ENCODE measurements at regions not wholly inside any gene's neighbourhood (a gene's known extent, or its start where the extent isn't known, plus 50 kb on each side); places are given as distances from the start of the nearest gene placed in this dataset.
"Not testable (repeated sequence)": the region's sequence is repeated elsewhere in the genome, so short reads cannot be mapped to it uniquely, and the experiment has no call there.

DNA sequence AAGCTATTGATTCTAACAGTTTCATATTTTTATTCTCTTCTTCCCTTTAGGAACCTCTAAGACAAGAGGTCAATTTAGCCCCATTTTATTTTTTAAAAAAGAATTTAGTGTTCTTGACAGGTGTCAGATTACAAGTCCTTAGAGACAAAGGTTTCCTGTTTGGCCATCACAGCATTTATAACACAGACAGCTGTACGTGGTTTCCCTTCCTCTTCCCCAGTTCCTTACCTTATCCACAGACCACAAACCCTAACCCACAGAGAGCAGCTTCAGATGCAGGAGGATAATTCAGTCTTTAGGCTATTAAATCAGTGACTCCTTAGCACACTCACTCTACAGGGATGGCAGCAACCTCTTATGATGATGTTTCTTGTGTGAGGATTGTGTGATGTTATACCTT is 1210.1 kb downstream of the DIAPH3 start:
- Mint-ChIP-seq H3K27me3 (no peaks in the 10 kb centered on the region), H3K4me1 (ENCODE audit: low read depth in 2 of 2) (no peaks in the 10 kb centered on the region), H3K36me3 (ENCODE audit: insufficient read depth) (no peaks in the 10 kb centered on the region), H3K9me3 (peaks cover 0 to 6% of the 10 kb centered on the region in 2 donors), H3K27ac (no peak overlapping the region), H3K4me3 (no peak overlapping the region)
- DNase-seq (no peak), ATAC-seq (replicated peaks) (no peak)

DNA sequence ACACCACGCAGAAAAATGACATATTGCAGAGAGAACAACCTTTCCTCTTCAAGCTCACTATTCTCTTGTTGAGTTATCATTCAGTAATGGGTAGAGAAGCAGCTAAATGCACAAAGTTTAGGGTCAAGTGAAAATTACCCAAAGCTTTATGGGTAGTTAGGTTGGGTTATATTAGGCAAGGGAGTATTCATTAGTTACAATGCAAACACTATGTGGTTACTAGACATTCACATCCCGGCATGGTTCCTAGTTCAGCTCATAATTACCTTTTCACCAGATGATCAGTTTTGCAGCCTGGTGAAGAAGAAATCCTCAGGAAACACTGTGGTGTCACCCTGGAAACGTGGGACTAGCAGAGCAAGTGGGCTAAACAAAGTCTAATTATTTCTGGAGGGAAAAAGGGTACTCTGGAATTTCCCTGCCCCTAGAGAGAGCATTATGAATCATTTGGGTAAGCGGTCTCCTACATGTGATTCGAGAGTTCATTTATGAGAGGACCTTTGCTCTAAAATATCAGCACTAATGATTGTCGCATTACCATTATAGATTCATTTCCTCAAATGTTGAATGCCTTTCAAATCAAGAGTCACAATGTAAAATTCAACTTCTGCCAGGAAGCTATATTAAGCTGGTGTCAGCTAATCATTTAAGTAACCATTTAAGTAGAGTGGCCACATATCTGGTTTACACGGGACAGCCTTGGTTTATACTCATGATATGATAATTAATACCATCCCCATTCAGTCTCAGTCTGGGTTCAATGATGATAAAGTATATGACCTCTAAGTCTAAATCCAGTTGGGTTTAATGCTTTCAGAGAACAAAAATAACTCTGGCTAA is 1208.0 kb downstream of the DIAPH3 start:
- Mint-ChIP-seq H3K27me3 (no peaks in the 10 kb centered on the region), H3K4me1 (ENCODE audit: low read depth in 2 of 2) (no peaks in the 10 kb centered on the region), H3K36me3 (ENCODE audit: insufficient read depth) (no peaks in the 10 kb centered on the region), H3K4me3 (no peak overlapping the region), H3K27ac (no peak overlapping the region), H3K9me3 (peaks cover 0 to 2% of the 10 kb centered on the region in 2 donors)
- ATAC-seq (replicated peaks) (no peak), DNase-seq (no peak)

DNA sequence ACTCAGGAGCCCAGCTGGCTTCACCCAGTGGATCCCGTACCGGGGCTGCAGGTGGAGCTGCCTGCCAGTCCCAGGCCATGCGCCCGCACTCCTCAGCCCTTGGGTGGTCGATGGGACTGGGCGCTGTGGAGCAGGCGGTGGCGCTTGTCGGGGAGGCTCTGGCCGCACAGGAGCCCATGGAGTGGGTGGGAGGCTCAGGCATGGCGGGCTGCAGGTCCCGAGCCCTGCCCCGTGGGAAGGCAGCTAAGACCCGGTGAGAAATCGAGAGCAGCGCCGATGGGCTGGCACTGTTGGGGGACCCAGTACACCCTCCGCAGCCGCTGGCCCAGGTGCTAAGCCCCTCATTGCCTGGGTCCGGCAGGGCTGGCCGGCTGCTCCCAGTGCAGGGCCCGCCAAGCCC is 1205.6 kb downstream of the DIAPH3 start:
- H3K4me3 Mint-ChIP-seq; ATAC-seq (replicated peaks); H3K9me3 Mint-ChIP-seq; H3K27me3 Mint-ChIP-seq; H3K27ac Mint-ChIP-seq; H3K36me3 Mint-ChIP-seq (ENCODE audit: insufficient read depth); DNase-seq; H3K4me1 Mint-ChIP-seq (ENCODE audit: low read depth in 2 of 2): not testable (repeated sequence)

DNA sequence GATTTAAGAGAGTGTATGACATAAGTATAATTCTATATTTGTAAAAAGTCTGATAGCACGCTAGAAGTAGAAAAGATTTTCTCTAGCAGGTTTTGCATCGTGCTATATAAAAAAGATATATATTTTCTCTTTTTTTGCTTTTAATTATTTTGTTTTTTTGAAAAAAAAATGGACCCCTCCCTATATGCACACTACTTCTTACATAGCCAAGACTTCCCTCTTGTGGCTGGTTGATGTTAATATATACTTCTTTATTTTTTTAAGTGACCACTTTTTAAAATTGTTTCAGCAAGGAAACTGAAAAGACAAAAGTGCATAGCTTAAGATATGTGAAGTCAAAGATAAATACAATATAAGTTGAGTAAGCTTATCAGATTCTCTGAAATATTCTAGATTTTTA is 1202.8 kb downstream of the DIAPH3 start:
- DNase-seq = no peak
- H3K4me3 Mint-ChIP-seq = no peak overlapping the region
- no peaks in the 10 kb centered on the region for H3K27me3 Mint-ChIP-seq

DNA sequence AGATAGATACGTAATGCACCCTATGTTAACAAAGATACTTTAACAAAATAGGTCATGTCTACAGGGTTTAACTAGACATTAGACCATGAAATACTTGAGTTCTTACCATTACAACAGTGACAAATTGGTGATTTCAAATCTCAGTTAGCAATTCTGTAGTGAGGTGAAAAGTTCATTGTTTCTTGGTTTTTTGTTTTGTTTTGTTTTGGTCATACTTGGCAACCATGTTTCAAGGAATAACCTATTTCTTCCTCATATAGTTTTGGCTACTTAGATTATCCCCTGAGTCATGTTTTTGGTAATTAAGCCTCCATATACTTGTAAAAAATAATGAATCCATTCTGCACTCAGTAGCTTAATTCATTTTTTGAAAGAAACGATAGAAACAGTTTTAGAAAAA is 1200.4 kb downstream of the DIAPH3 start:
- Mint-ChIP-seq H3K27ac (no peak overlapping the region), H3K27me3 (no peaks in the 10 kb centered on the region), H3K36me3 (ENCODE audit: insufficient read depth) (peaks cover 4% of the 10 kb centered on the region), H3K4me1 (ENCODE audit: low read depth in 2 of 2) (no peaks in the 10 kb centered on the region), H3K9me3 (peaks cover 3 to 9% of the 10 kb centered on the region in 2 donors), H3K4me3 (no peak overlapping the region)
- DNase-seq = no peak
- ATAC-seq (replicated peaks) = no peak

More for the DNA sequence above, 1202.8 kb downstream of the DIAPH3 start:
- peaks cover 2 to 6% of the 10 kb centered on the region in 2 donors for H3K9me3 Mint-ChIP-seq
- no peaks in the 10 kb centered on the region for H3K4me1 Mint-ChIP-seq (ENCODE audit: low read depth in 2 of 2)
- peaks cover 4% of the 10 kb centered on the region for H3K36me3 Mint-ChIP-seq (ENCODE audit: insufficient read depth)
- ATAC-seq (replicated peaks) = no peak
- H3K27ac Mint-ChIP-seq = no peak overlapping the region

DNA sequence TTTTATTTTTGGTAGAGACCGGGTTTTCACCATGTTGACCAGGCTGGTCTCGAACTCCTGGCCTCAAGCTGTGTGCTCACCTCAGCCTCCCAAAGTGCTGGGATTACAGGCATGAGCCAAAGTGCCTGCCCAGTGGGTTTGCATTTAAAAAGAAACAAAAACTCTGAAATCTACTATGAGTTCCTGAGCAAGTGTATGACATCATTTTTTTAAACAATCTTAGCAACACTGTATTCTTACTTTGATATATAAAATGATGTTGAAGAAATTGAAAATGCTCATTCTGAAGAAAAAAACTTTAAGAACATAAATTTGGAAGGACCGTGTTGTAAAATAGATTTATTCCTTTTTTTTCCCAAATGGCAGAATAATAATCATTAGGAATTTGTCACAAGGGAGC is 1199.7 kb downstream of the DIAPH3 start:
- ATAC-seq (replicated peaks) (no peak), DNase-seq (no peak)
- H3K4me3 Mint-ChIP-seq = no peak overlapping the region
- no peak overlapping the region for H3K27ac Mint-ChIP-seq
- H3K9me3 Mint-ChIP-seq = peaks cover 5 to 11% of the 10 kb centered on the region in 2 donors
- H3K36me3 Mint-ChIP-seq (ENCODE audit: insufficient read depth) = peaks cover 4% of the 10 kb centered on the region
- H3K27me3 Mint-ChIP-seq = no peaks in the 10 kb centered on the region
- H3K4me1 Mint-ChIP-seq (ENCODE audit: low read depth in 2 of 2) = no peaks in the 10 kb centered on the region

DNA sequence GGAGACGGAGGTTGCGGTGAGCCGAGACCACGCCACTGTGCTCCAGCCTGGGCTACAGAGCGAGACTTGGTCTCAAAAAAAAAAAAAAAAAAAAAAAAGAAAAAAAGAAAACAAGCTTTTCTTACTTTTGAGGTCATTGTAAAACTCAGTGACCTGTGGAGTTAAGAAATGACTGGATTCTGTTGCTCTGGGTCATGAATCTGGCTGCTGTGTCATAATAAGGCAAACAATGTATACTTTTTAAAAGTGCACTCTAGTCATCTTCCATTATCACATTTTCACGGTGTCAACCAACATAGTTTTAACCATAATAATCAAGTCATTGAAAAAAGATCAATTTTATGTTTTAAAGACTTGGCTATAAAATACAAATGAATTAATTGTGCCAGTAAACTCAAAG is 1186.6 kb downstream of the DIAPH3 start:
- Mint-ChIP-seq H3K27ac (no peak overlapping the region), H3K36me3 (ENCODE audit: insufficient read depth) (no peaks in the 10 kb centered on the region), H3K4me1 (ENCODE audit: low read depth in 2 of 2) (no peaks in the 10 kb centered on the region), H3K4me3 (no peak overlapping the region), H3K9me3 (peaks cover 0 to 3% of the 10 kb centered on the region in 2 donors), H3K27me3 (no peaks in the 10 kb centered on the region)
- no peak for ATAC-seq (replicated peaks)
- DNase-seq = no peak

DNA sequence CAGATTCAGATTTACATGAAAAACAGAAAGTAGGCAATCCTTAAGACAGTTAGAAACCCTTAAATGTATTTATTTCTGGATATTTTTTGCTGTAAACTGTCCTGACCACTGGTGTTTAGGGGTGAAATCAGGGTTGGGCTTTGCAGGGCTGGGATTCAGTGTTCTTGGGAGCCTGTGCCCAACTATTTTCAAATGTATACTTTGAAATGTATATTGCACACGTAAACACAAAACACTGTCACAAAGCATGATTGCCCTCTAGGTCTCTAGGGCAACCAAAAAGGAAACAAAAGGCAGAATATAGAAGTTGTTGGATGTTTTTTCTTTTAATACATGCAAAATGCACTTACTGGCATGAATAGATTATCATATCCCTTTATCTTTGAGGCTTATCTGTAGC is 1185.4 kb downstream of the DIAPH3 start:
- no peak for ATAC-seq (replicated peaks)
- DNase-seq = no peak
- Mint-ChIP-seq H3K36me3 (ENCODE audit: insufficient read depth) (no peaks in the 10 kb centered on the region), H3K4me3 (no peak overlapping the region), H3K27ac (no peak overlapping the region), H3K4me1 (ENCODE audit: low read depth in 2 of 2) (no peaks in the 10 kb centered on the region), H3K27me3 (no peaks in the 10 kb centered on the region), H3K9me3 (peaks cover 0 to 3% of the 10 kb centered on the region in 2 donors)

DNA sequence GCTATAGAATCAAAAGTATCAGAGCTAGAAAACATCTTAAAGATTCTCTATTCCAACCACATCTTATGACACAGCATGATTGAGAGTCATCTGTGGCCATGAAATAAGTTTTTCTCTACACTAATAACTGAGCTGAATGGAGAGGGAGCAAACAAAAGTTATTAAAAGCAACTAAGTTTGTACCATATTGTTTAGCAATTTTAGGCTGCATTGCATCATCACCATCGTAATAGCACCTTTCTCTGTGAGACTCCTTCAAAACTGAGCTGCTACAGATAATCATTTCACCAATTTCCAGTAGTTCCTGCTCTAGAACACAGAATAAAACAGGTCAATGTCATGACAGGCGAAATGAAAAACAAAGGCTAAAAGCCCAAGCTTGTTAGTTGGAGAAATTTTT is 1183.9 kb downstream of the DIAPH3 start:
- no peaks in the 10 kb centered on the region for H3K4me1 Mint-ChIP-seq (ENCODE audit: low read depth in 2 of 2)
- no peak overlapping the region for H3K27ac Mint-ChIP-seq
- no peak for DNase-seq
- no peak overlapping the region for H3K4me3 Mint-ChIP-seq
- no peak for ATAC-seq (replicated peaks)
- peaks cover 4 to 6% of the 10 kb centered on the region in 2 donors for H3K9me3 Mint-ChIP-seq
- H3K27me3 Mint-ChIP-seq = no peaks in the 10 kb centered on the region
- H3K36me3 Mint-ChIP-seq (ENCODE audit: insufficient read depth) = no peaks in the 10 kb centered on the region

DNA sequence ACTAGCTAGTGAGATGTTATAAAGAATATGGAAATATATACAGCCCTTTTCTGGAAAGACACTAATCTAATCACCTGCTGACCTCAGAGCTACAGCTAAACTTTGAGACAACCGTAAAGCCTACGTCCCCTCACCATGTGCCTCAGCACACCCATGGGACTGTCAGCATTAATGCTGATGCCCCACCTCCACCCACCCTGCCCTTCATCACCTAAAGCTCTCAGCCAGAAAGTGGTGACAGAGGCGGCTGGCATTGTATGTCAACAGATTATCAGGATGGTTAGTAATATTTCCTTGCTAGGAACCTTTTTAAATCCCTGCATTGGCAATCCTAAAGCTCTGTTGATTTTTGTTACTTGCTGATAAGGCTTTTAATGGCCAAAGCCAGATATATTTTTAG is 1177.9 kb downstream of the DIAPH3 start:
- H3K36me3 Mint-ChIP-seq (ENCODE audit: insufficient read depth) = no peaks in the 10 kb centered on the region
- no peak overlapping the region for H3K4me3 Mint-ChIP-seq
- no peak for DNase-seq
- ATAC-seq (replicated peaks) = no peak
- H3K27me3 Mint-ChIP-seq = no peaks in the 10 kb centered on the region
- H3K4me1 Mint-ChIP-seq (ENCODE audit: low read depth in 2 of 2) = no peaks in the 10 kb centered on the region
- no peak overlapping the region for H3K27ac Mint-ChIP-seq
- H3K9me3 Mint-ChIP-seq = peaks cover 7 to 17% of the 10 kb centered on the region in 2 donors

DNA sequence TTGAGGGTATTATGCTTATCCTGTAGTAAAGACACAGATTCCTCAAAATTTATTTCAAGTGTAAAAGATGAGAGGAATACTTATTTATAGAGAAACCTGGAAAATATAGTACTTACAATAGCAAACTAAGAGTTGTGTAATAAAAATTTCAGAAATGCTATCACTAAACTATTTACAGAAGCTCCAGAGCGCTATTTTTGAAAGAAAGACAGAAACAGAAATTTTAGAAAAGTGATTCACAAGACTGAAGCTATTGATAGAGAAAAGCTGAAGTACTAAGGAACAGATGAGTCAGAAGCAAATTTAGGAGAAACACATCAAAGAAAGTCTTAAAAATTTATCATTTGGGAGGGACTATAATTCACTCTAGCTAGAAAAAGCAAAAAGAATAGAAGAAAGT is 1174.2 kb downstream of the DIAPH3 start:
- Mint-ChIP-seq H3K27me3 (no peaks in the 10 kb centered on the region), H3K9me3 (peaks cover 6 to 14% of the 10 kb centered on the region in 2 donors), H3K4me1 (ENCODE audit: low read depth in 2 of 2) (no peaks in the 10 kb centered on the region), H3K4me3 (no peak overlapping the region), H3K36me3 (ENCODE audit: insufficient read depth) (peaks cover 3% of the 10 kb centered on the region), H3K27ac (no peak overlapping the region)
- ATAC-seq (replicated peaks) (no peak), DNase-seq (no peak)

DNA sequence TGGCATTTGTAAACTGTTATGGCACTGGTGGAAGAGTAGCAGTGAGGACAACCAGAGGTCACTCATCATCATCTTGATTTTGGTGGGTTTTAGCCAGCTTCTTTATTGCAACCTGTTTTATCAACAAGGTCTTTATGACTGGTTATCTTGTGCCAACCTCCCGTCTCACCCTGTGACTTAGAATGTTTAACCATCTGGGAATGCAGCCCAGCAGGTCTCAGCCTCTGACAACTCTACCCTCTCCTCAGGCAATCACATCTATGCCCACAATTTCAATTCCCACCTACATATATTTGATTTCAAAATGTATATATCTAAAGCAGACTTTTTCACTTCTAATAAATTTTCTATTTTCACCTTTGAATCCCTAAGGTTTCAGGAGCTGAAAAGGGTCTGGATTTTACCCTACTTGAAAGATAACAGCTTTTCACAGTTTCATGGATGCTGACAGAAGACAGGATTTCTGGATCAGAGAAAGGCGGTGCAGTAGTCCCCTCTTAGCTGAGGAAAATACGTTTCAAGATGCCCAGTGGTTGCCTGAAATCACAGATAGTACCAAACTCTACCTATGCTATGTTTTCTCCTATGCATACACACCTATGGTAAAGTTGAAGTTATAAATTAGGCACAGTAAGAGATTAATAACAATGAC is 1171.8 kb downstream of the DIAPH3 start:
- Mint-ChIP-seq H3K27ac (no peak overlapping the region), H3K36me3 (ENCODE audit: insufficient read depth) (peaks cover 3% of the 10 kb centered on the region), H3K4me3 (no peak overlapping the region), H3K27me3 (no peaks in the 10 kb centered on the region), H3K9me3 (peaks cover 0 to 6% of the 10 kb centered on the region in 2 donors), H3K4me1 (ENCODE audit: low read depth in 2 of 2) (no peaks in the 10 kb centered on the region)
- ATAC-seq (replicated peaks) (no peak), DNase-seq (no peak)

DNA sequence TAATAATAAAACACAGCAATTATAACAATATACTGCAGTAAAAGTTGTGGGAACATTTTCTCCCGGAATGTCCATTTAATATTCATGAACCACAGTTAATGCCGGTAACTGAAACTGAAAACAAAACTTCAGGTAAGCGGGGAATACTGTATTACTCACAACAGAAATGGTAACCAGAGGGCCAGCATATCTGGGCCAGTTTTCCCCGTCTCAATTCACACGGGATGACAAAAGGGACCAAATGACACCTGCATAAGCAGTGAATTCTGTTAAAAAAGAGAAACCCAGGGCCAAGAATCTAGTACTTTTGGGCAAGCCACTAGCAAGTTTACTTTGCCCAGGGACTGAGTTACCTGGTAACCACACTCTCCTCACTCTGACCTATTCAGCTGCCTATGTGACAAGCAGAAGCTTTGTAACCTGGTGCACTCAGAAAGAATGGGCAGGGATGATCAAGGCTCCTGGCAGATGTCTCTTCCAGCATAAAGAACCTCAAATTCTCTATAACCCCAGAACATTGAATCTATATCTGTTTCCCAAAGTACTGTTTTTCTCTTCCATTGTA is 1171.2 kb downstream of the DIAPH3 start:
- Mint-ChIP-seq H3K27me3 (no peaks in the 10 kb centered on the region), H3K4me3 (no peak overlapping the region), H3K4me1 (ENCODE audit: low read depth in 2 of 2) (no peaks in the 10 kb centered on the region), H3K36me3 (ENCODE audit: insufficient read depth) (peaks cover 3% of the 10 kb centered on the region), H3K9me3 (peaks cover 0 to 5% of the 10 kb centered on the region in 2 donors), H3K27ac (no peak overlapping the region)
- ATAC-seq (replicated peaks) (no peak), DNase-seq (no peak)

DNA sequence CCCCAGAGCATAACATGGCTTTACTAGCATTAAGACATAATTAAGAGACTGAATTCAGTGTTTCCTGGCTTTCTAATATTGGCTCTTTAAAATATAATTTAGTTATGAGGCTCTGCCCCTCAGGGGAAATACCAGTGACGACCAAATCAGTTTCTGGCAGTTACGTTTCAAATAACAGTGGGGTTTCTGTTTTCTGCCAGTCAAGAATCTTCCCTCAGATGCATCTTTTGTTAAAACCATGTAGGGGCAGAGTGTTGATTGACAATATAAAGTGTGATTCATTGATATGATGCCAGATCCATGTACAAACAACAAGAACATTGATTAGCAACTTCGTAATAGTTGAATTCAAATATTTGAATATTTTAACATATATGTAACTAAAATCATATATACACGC is 1169.7 kb downstream of the DIAPH3 start:
- no peaks in the 10 kb centered on the region for H3K9me3 Mint-ChIP-seq
- no peak overlapping the region for H3K4me3 Mint-ChIP-seq
- no peak for ATAC-seq (replicated peaks)
- H3K27me3 Mint-ChIP-seq = no peaks in the 10 kb centered on the region
- H3K27ac Mint-ChIP-seq = no peak overlapping the region
- H3K4me1 Mint-ChIP-seq (ENCODE audit: low read depth in 2 of 2) = no peaks in the 10 kb centered on the region
- DNase-seq = no peak
- H3K36me3 Mint-ChIP-seq (ENCODE audit: insufficient read depth) = peaks cover 3% of the 10 kb centered on the region

Data from effector memory CD8-positive, alpha-beta T cell (primary cell).